ENCODE measurements at regions not wholly inside any gene's neighbourhood (a gene's known extent, or its start where the extent isn't known, plus 50 kb on each side); places are given as distances from the start of the nearest gene placed in this dataset.

- no peaks in the 10 kb centered on the region for H3K4me1 ChIP-seq (ENCODE audit: insufficient read depth)
- H3K4me2 ChIP-seq, result no peak overlapping the region
- H3K4me3 ChIP-seq, result no peak overlapping the region
- H3K27me3 ChIP-seq, result no peaks in the 10 kb centered on the region
- TF ChIP-seq CTCF (IDR thresholded peaks at IDR 0.05; ENCODE audit: poor library complexity), result no peak
- TF ChIP-seq EZH2phosphoT487 (IDR thresholded peaks at IDR 0.05; ENCODE audit: low read depth, severe bottlenecking, unreplicated experiment), result no peak
- no peak for TF ChIP-seq EZH2 (IDR thresholded peaks at IDR 0.05; ENCODE audit: borderline replicate concordance)
- 84% methylated on average over 5 of the region's 5 CpGs for WGBS (ENCODE audit: low lambda C conversion rate, missing lambda C conversion rate)
- no peaks in the 10 kb centered on the region for H4K20me1 ChIP-seq (ENCODE audit: insufficient read depth, poor library complexity, severe bottlenecking)
- H2AFZ ChIP-seq, result no peak overlapping the region
- H3K79me2 ChIP-seq, result no peaks in the 10 kb centered on the region
- no peak overlapping the region for H3K27ac ChIP-seq
- no peaks in the 10 kb centered on the region for H3K9me3 ChIP-seq (ENCODE audit: low read depth)
- DNase-seq (ENCODE audit: low spot score), result no peak
- no peaks in the 10 kb centered on the region for H3K9me2 ChIP-seq (replicated peaks; ENCODE audit: insufficient read depth)
- H3K36me3 ChIP-seq (replicated peaks; ENCODE audit: insufficient read depth, low read depth), result no peaks in the 10 kb centered on the region
These were observed 1233.1 kb upstream of the ALCAM start for GRCh38 chr3:104133630-104134029.

GRCh38 chr3:104137116-104137515 is 1229.6 kb upstream of the ALCAM start:
- no peak for DNase-seq (ENCODE audit: low spot score)
- no peak overlapping the region for H2AFZ ChIP-seq
- H3K4me1 ChIP-seq (ENCODE audit: insufficient read depth), result no peaks in the 10 kb centered on the region
- no peak overlapping the region for H3K27ac ChIP-seq
- no peaks in the 10 kb centered on the region for H4K20me1 ChIP-seq (ENCODE audit: insufficient read depth, poor library complexity, severe bottlenecking)
- H3K9me2 ChIP-seq (replicated peaks; ENCODE audit: insufficient read depth), result no peaks in the 10 kb centered on the region
- no peaks in the 10 kb centered on the region for H3K36me3 ChIP-seq (replicated peaks; ENCODE audit: insufficient read depth, low read depth)
- no peak overlapping the region for H3K4me3 ChIP-seq
- 83% methylated on average over 4 of the region's 4 CpGs for WGBS (ENCODE audit: low lambda C conversion rate, missing lambda C conversion rate)
- no peak overlapping the region for H3K4me2 ChIP-seq
- no peaks in the 10 kb centered on the region for H3K9me3 ChIP-seq (ENCODE audit: low read depth)
- H3K27me3 ChIP-seq, result no peaks in the 10 kb centered on the region
- H3K79me2 ChIP-seq, result no peaks in the 10 kb centered on the region
- no peak for TF ChIP-seq CTCF (IDR thresholded peaks at IDR 0.05; ENCODE audit: poor library complexity)
- no peak for TF ChIP-seq EZH2 (IDR thresholded peaks at IDR 0.05; ENCODE audit: borderline replicate concordance)
- no peak for TF ChIP-seq EZH2phosphoT487 (IDR thresholded peaks at IDR 0.05; ENCODE audit: low read depth, severe bottlenecking, unreplicated experiment)

- TF ChIP-seq EZH2 (IDR thresholded peaks at IDR 0.05; ENCODE audit: borderline replicate concordance) (no peak), EZH2phosphoT487 (IDR thresholded peaks at IDR 0.05; ENCODE audit: low read depth, severe bottlenecking, unreplicated experiment) (no peak), CTCF (IDR thresholded peaks at IDR 0.05; ENCODE audit: poor library complexity) (no peak)
- Histone ChIP-seq H2AFZ (no peak overlapping the region), H3K27me3 (no peaks in the 10 kb centered on the region), H3K9me3 (ENCODE audit: low read depth) (no peaks in the 10 kb centered on the region), H3K9me2 (replicated peaks; ENCODE audit: insufficient read depth) (no peaks in the 10 kb centered on the region), H4K20me1 (ENCODE audit: insufficient read depth, poor library complexity, severe bottlenecking) (no peaks in the 10 kb centered on the region), H3K4me2 (no peak overlapping the region), H3K27ac (no peak overlapping the region), H3K4me3 (no peak overlapping the region), H3K36me3 (replicated peaks; ENCODE audit: insufficient read depth, low read depth) (no peaks in the 10 kb centered on the region), H3K79me2 (no peaks in the 10 kb centered on the region), H3K4me1 (ENCODE audit: insufficient read depth) (no peaks in the 10 kb centered on the region)
- no peak for DNase-seq (ENCODE audit: low spot score)
These were observed 1221.5 kb upstream of the ALCAM start for GRCh38 chr3:104145164-104145563.

- 95% methylated on average over 1 of the region's 1 CpG for WGBS (ENCODE audit: low lambda C conversion rate, missing lambda C conversion rate)
- no peak overlapping the region for H3K4me3 ChIP-seq
- H3K9me2 ChIP-seq (replicated peaks; ENCODE audit: insufficient read depth), result no peaks in the 10 kb centered on the region
- no peaks in the 10 kb centered on the region for H3K79me2 ChIP-seq
- no peak overlapping the region for H3K27ac ChIP-seq
- no peak overlapping the region for H3K4me2 ChIP-seq
- H3K4me1 ChIP-seq (ENCODE audit: insufficient read depth), result no peaks in the 10 kb centered on the region
- H4K20me1 ChIP-seq (ENCODE audit: insufficient read depth, poor library complexity, severe bottlenecking), result no peaks in the 10 kb centered on the region
- H3K9me3 ChIP-seq (ENCODE audit: low read depth), result no peaks in the 10 kb centered on the region
- no peaks in the 10 kb centered on the region for H3K27me3 ChIP-seq
- no peaks in the 10 kb centered on the region for H3K36me3 ChIP-seq (replicated peaks; ENCODE audit: insufficient read depth, low read depth)
- DNase-seq (ENCODE audit: low spot score), result no peak
- no peak overlapping the region for H2AFZ ChIP-seq
- TF ChIP-seq CTCF (IDR thresholded peaks at IDR 0.05; ENCODE audit: poor library complexity) (no peak), EZH2 (IDR thresholded peaks at IDR 0.05; ENCODE audit: borderline replicate concordance) (no peak), EZH2phosphoT487 (IDR thresholded peaks at IDR 0.05; ENCODE audit: low read depth, severe bottlenecking, unreplicated experiment) (no peak)
These were observed 1217.6 kb upstream of the ALCAM start for GRCh38 chr3:104149154-104149553.
